HL-60 (cell line): ENCODE measurements at regions not wholly inside any gene's neighbourhood (a gene's known extent, or its start where the extent isn't known, plus 50 kb on each side); places are given as distances from the start of the nearest gene placed in this dataset.
"Not testable (repeated sequence)": the region's sequence is repeated elsewhere in the genome, so short reads cannot be mapped to it uniquely, and the experiment has no call there.

ENCODE experiments used
- CTCF ChIP-seq: IDR thresholded peaks from one replicate; pipeline ENCODE4 v1.5.1; 2011; ENCODE audit warnings: low read length, control low read depth, inconsistent platforms; ENCODE audit not compliant: insufficient read depth
- SPI1 ChIP-seq: IDR thresholded peaks from 2 replicates; pipeline ENCODE4 v1.6.1; 2012; ENCODE audit warnings: low read depth, mild to moderate bottlenecking, borderline replicate concordance

GRCh38 chr21:7932834-7933233 lies 2588.5 kb upstream of the TPTE start:
- TF ChIP-seq CTCF, SPI1: not testable (repeated sequence)
